ENCODE measurements at regions not wholly inside any gene's neighbourhood (a gene's known extent, or its start where the extent isn't known, plus 50 kb on each side); places are given as distances from the start of the nearest gene placed in this dataset.

GRCh38 chr12:92340441-92341064 lies 194.9 kb upstream of the BTG1 start:
- no peak for DNase-seq

GRCh38 chr12:92340003-92340402 lies 194.4 kb upstream of the BTG1 start:
- DNase-seq, result no peak

- no peak for DNase-seq
Observed at GRCh38 chr12:92339198-92339821, 193.7 kb upstream of the BTG1 start.

- DNase-seq, result no peak
Observed at GRCh38 chr12:92338671-92339070, 193.0 kb upstream of the BTG1 start.

GRCh38 chr12:92338102-92338501 lies 192.5 kb upstream of the BTG1 start:
- no peak for DNase-seq

GRCh38 chr12:92337128-92337527 lies 191.5 kb upstream of the BTG1 start:
- no peak for DNase-seq

- DNase-seq, result no peak
Observed at GRCh38 chr12:92336641-92337040, 191.0 kb upstream of the BTG1 start.

- no peak for DNase-seq
Observed at GRCh38 chr12:92335831-92336230, 190.2 kb upstream of the BTG1 start.

GRCh38 chr12:92334552-92334951 lies 188.9 kb upstream of the BTG1 start:
- DNase-seq, result no peak

- no peak for DNase-seq
Observed at GRCh38 chr12:92332552-92332951, 186.9 kb upstream of the BTG1 start.

GRCh38 chr12:92331383-92331782 lies 185.7 kb upstream of the BTG1 start:
- no peak for DNase-seq

- DNase-seq, result no peak
Observed at GRCh38 chr12:92330654-92331053, 185.0 kb upstream of the BTG1 start.

GRCh38 chr12:92326877-92327276 lies 181.2 kb upstream of the BTG1 start:
- no peak for DNase-seq

- no peak for DNase-seq
Observed at GRCh38 chr12:92324849-92325500, 179.3 kb upstream of the BTG1 start.

GRCh38 chr12:92312463-92312964 lies 166.9 kb upstream of the BTG1 start:
- DNase-seq, result no peak

GRCh38 chr12:92304371-92305055 lies 158.9 kb upstream of the BTG1 start:
- DNase-seq, result no peak

- DNase-seq, result no peak
Observed at GRCh38 chr12:92302041-92302829, 156.6 kb upstream of the BTG1 start.

GRCh38 chr12:92301356-92301755 lies 155.7 kb upstream of the BTG1 start:
- no peak for DNase-seq

- DNase-seq, result no peak
Observed at GRCh38 chr12:92300777-92301176, 155.1 kb upstream of the BTG1 start.

GRCh38 chr12:92299744-92300143 lies 154.1 kb upstream of the BTG1 start:
- DNase-seq, result no peak

GRCh38 chr12:92299344-92299743 lies 153.7 kb upstream of the BTG1 start:
- DNase-seq, result no peak

GRCh38 chr12:92297932-92298696 lies 152.5 kb upstream of the BTG1 start:
- DNase-seq, result no peak

All from NCI-H2227 treated with DMSO at 0.1 percent for 48 hours (cell line).